NCI-H524 (cell line): ENCODE measurements at regions not wholly inside any gene's neighbourhood (a gene's known extent, or its start where the extent isn't known, plus 50 kb on each side); places are given as distances from the start of the nearest gene placed in this dataset.

Experiments used
- DNase-seq, 2 experiments: peaks; one replicate each; lab custom pipeline; 2025; lab: John Stamatoyannopoulos, UW

DNA sequence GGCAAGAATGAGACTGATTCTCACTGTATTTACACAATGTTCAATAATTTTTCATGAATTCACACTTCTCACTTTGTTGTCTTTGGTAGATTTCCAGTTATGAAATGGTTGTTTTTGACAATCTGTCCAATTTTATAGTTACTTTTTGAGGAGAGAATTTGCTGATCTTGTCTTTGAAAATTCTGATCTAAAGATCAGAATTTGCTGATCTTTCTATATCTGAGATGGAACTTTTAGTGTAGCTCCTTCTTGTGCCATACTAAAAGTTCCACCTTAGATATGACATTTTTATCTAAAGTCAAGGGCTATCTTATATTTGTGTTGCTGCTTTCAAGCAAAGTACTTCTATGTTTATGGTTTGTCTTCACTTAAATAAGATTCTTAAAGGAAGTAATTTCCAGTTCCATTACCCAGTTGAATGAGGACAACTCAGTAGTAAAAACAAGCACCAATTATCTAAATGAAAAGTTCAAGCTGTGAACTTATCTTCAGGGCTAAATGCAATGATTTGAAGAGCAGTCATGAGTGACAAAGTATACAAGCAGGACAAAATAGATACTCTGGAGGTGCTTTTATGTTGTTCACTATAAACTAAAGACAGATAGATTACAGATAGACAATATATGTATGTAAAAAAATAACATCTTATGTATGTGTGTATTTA lies 76.4 kb upstream of the FOXG1 start:
- no peak for DNase-seq

DNA sequence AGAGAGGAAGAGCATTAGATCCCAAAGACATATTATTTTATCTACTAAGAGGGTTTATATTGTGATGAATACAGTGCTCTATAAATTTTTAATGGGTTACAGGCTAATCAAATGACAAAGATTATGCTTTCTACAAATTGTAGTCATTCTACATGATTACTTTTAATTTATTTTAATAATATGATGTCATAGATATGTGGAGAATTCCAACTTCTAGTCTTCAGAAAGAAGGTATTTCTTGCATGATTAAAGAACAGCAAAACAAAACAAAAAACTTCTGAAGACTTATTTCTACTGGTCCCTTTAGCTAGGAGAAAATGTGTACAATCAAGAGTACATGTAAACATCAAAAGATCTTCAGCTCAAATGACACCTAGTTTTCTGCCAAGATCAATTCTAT lies 71.5 kb upstream of the FOXG1 start:
- DNase-seq: no peak

DNA sequence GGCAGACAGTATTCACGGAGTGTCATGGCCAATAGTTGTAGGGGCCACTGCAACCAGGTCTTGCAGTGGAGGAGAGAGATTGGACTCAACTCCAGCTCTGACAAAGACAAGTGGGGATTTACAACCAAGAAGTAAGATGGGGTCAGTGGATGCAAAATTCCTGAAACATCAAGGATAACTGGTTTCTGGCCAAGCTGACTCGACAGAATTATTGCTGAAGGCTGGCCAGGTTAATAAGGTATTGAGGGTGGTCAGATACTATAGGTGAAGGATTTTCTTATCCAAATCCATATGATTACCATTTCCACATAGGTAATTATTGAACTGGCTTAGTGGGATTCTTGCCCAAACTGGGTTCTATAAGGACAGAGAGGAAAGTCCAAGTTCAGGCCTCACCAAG lies 64.9 kb upstream of the FOXG1 start:
- DNase-seq: no peak

DNA sequence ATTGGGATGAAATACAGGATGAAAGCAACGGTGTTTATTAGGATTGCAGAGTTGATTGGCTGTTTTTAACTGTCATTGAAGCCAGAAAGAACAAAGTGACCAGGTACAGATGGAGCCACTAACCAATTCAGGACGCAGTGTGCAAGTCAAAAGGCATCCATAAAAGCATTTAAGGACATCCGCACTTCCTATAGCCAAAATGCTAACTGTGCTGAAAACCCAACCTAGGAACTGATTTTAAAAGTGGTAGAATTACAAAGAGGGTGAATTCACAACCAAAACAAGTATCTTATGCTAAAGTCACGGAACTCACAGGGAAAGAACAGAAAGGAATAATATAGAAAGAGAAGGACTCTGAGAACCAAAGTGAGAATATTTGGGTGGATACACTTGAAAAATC lies 63.1 kb upstream of the FOXG1 start:
- DNase-seq: no peak

DNA sequence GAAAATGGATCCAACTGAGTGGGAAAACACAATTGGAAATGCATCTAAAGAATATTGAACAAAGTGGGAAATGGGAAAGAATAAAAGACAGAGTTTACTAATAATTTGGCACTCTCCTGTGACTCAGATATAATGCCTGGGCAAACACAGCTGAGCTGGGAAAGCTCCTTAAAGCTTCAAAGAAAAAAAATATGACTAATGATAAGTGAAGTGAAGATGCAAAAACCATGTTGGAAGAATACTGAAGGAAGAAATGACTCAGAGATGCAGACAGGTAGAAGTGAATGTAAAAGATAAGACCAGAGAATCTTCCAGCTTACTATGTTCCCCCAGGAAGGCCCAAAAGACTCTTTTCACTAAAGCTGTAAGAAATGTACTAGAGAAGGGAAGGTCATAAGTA lies 62.4 kb upstream of the FOXG1 start:
- no peak for DNase-seq

DNA sequence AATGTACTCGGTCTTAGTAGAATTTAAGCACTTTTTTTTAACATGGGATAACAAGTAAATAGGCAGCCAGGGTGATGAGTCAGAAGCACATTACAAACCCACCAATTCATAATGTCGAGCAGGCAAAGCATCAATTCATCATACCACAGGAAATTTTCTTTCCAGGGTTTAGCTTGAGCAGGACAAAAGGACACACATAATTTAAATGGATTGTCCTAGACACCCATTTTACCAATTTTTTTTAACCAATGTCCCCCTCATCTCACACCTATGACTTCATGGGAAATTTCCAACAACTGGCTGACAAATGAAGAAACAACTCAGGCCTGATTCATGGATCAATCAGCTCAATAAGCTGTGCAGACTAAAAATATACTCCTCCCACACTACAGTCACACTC lies 58.8 kb upstream of the FOXG1 start:
- DNase-seq: no peak

DNA sequence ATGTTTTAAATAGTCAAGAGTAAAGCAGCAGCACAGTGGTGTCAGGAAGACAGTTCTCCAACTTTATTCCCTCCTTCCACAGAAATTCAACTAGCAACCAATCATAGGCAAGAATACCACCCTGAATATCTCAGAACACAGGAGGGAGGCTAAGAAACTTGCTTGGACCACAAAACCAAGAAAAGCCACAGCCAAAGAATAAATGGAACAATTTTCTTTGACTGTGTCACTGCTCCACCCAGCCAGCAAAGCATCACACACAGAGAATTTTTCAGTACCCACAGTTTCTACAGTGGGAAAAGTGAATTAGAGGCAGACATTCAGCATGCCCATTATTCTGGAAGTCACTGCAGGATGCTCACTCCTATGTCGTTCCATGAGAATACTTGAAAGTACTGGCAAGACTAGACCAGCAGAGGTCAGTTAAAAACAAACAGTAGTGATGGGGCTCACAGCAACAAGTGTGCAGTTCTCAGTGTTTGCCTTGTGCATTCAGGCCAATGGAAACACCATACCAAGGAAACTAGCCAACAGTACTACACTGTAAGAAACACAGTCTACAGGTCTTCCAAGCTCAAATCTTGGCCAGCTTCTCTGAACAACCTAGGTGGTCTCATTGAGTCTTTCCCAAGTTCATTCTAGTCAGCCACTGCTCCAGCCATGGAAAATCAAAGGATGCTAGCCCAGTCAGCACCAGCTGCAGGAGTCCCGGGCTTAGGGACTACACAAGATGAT lies 56.8 kb upstream of the FOXG1 start:
- no peak for DNase-seq
